AG09319 (cell line): ENCODE measurements at regions not wholly inside any gene's neighbourhood (a gene's known extent, or its start where the extent isn't known, plus 50 kb on each side); places are given as distances from the start of the nearest gene placed in this dataset.

Source experiments
- DNase-seq: peaks from one replicate; pipeline ENCODE4 v3.0.0-alpha.2; 2010; ENCODE audit warnings: low read depth; ENCODE audit errors: extremely low read depth
- CTCF ChIP-seq: IDR thresholded peaks from 2 replicates; pipeline ENCODE4 v1.5.1; 2011; ENCODE audit warnings: low read depth, mild to moderate bottlenecking, inconsistent platforms, low read length, moderate library complexity

GRCh38 chr18:41004324-41004723, 950.7 kb upstream of the PIK3C3 start:
- no peak for TF ChIP-seq CTCF
- DNase-seq: no peak

DNA sequence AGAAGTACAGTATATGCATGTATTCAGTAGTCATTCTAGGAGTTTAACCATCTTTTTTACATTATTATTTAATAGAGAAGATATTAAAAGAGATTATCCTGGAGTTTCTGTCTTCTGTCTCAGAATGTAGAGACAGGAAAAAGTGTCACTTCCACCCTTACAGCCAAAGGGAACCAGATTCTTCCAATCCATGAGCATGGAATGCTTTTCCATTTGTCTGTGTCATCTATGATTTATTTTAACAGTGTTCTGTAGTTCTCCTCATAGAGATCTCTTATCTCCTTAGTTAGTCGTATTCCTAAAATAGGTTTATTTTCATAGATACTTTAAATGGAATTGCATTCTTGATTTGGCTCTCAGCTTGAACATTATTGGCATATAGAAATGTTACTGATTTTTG, 959.5 kb upstream of the PIK3C3 start:
- no peak for TF ChIP-seq CTCF
- DNase-seq: no peak

GRCh38 chr18:40993363-40993762, 961.7 kb upstream of the PIK3C3 start:
- no peak for TF ChIP-seq CTCF
- DNase-seq: no peak

DNA sequence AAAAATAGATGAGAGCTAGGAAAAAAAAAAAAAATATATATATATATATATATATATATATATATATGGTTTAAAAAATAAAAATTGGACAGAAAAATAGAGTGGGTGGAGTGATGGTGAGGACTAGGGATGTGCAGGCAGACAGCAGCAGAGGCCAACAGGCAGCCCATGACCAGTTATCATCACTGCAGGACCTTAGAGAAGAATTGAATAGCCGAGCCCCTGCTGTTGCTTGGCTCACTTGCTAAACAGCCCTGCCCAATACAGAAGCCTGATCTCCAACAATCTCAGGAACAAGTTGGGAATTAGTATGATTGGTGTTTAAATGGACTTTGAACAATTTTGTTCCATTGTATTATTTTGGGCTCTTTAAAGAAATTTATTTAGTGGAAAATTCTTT, 967.5 kb upstream of the PIK3C3 start:
- TF ChIP-seq CTCF: no peak
- DNase-seq: no peak

DNA sequence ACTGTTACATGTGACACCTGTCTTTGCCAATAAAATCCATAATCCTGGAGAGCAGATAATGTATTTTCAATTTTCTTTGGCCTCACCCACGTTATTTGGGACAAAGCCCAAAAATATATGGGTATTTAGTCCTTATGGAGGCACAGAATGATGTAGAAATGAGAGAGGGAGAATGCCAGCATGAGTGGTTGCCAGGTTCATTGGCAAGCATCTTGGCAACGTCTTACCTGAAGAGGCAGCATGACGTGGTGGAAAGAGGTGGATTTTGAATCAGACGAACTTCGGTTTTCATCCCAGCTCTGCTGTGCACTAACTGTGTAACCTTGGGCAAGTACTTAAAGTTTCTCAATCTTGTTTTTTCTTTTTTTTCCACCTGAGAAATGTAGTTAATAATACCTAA, 969.6 kb upstream of the PIK3C3 start:
- no peak for TF ChIP-seq CTCF
- DNase-seq: no peak

GRCh38 chr18:40984856-40985255, 970.2 kb upstream of the PIK3C3 start:
- no peak for TF ChIP-seq CTCF
- no peak for DNase-seq

DNA sequence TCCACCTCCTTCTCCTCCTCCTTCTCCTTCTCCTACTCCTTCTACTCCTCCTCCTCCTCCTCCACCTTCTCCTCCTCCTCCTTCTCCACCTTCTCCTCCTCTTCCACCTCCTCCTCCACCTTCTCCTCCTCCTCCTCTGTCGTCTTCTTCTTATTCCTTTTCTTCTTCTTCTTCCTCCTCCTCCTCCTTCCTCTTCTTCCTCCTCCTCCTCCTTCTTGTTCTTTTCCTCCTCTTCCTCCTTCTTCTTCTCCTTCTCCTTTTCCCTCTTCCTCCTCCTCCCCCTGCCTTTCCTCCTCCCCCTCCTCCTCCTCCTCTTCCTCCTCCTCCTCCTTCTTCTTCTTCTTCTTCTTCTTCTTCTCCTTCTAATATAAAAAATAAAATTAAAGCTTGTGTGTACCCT, 971.2 kb upstream of the PIK3C3 start:
- DNase-seq: no peak
- TF ChIP-seq CTCF: no peak
